Stomach (tissue), 8 donors: ENCODE measurements at regions not wholly inside any gene's neighbourhood (a gene's known extent, or its start where the extent isn't known, plus 50 kb on each side); places are given as distances from the start of the nearest gene placed in this dataset.
A peak's percentile ranks its signal among the peaks of the same experiment; 100 is the strongest.
"Not testable (repeated sequence)": the region's sequence is repeated elsewhere in the genome, so short reads cannot be mapped to it uniquely, and the experiment has no call there.

Experiments used
- DNase-seq, 2 donors: peaks; one replicate each; pipeline versions ENCODE4 v3.0.0 to v3.0.0-alpha.2; 2013 to 2019
- H3K27ac ChIP-seq, 5 donors: fragments of 200-600 bp in 4 of 5; sonication (generic) in 4 of 5; one replicate each; pipeline ENCODE4 v1.5.1; 2013 to 2019; ENCODE audit warnings: mild to moderate bottlenecking in 1 of 5, moderate library complexity in 1 of 5
- H3K27me3 ChIP-seq, 3 donors: fragments of 200-600 bp; sonication (generic); one replicate each; pipeline ENCODE4 v1.5.1; 2017 to 2019; ENCODE audit warnings: mixed run types in 1 of 3
- H3K36me3 ChIP-seq, 4 donors: fragments of 200-600 bp; sonication (generic); 1 replicate in 3 of 4; 2 replicates in 1 of 4; pipeline ENCODE4 v1.5.1; 2016 to 2019
- H3K4me1 ChIP-seq, 4 donors: fragments of 200-600 bp; sonication (generic); one replicate each; pipeline ENCODE4 v1.5.1; 2016 to 2019
- H3K4me3 ChIP-seq, 4 donors: fragments of 200-600 bp; sonication (generic) in 3 of 4; one replicate each; pipeline ENCODE4 v1.5.1; 2016 to 2019; ENCODE audit warnings: mild to moderate bottlenecking in 1 of 4
- H3K9me3 ChIP-seq, 4 donors: fragments of 200-600 bp; sonication (generic); one replicate each; pipeline ENCODE4 v1.5.1; 2016 to 2019
- CTCF ChIP-seq, 7 experiments: fragments of 450-650 bp in 4 of 7; fragments of 200-600 bp in 3 of 7; sonication (generic) in 3 of 7; IDR thresholded peaks; one replicate each; pipeline ENCODE4 v1.5.1; 2016 to 2019; ENCODE audit warnings: antibody characterized with exemption in 7 of 7, control low read depth in 2 of 7, mild to moderate bottlenecking in 1 of 7
- EP300 ChIP-seq: sonication (generic); formaldehyde crosslinking; IDR thresholded peaks from one replicate; pipeline ENCODE4 v1.6.1; 2017; ENCODE audit warnings: antibody characterized with exemption
- POLR2A ChIP-seq, 4 donors: fragments of 450-650 bp; IDR thresholded peaks; one replicate each; pipeline ENCODE4 v1.6.1; 2016; ENCODE audit warnings: antibody characterized with exemption in 4 of 4, control low read depth in 2 of 4, mild to moderate bottlenecking in 1 of 4, moderate library complexity in 1 of 4
- POLR2AphosphoS5 ChIP-seq, 3 donors: sonication (generic); formaldehyde crosslinking; IDR thresholded peaks; one replicate each; pipeline ENCODE4 v1.6.1; 2016; ENCODE audit warnings: antibody characterized with exemption in 3 of 3
- WGBS, 5 donors: extraction: QIAGEN DNeasy Blood & Tissue Kit in 3 of 5; methylation state at CpG; one replicate each; pipeline versions ENCODE4 v1.1.5 to v1.1.7; 2013 to 2018; 5-methylcytosine and 5-hydroxymethylcytosine counted together
- intact Hi-C: fragments of 100-400 bp; cut with DNase I; formaldehyde crosslinking; loops from one replicate; pipeline ENCODE4 v1.15.1; 2023; ENCODE audit warnings: low total_unique reads
- donor health status: healthy with polysubstance abuse.
- donor health status: Bipolar disorder and iron deficiency.
- donor health status: healthy.

- Histone ChIP-seq H3K4me1 (peaks cover 12 to 39% (median 23%) of the 10 kb centered on the region in 4 donors), H3K36me3 (no peaks in the 10 kb centered on the region), H3K4me3 (no peak overlapping the region), H3K27ac (peak overlapping the region in 4 of 5 donors; percentile 81 to 91 (median 90)), H3K9me3 (no peaks in the 10 kb centered on the region), H3K27me3 (no peaks in the 10 kb centered on the region)
- TF ChIP-seq EP300, result no peak
- no peak for TF ChIP-seq POLR2A (IDR thresholded peaks at IDR 0.05)
- no peak for TF ChIP-seq CTCF (IDR thresholded peaks at IDR 0.05)
- TF ChIP-seq POLR2AphosphoS5 (IDR thresholded peaks at IDR 0.05), result no peak
- 63 to 80% (median 75%) methylated on average over 3 of the region's 3 CpGs for WGBS, 5 donors
- peak in 1 of 2 donors; percentile 9 for DNase-seq
- intact Hi-C loops, result no loop called here
Observed at GRCh38 chr5:125485771-125486170, 739.3 kb upstream of the ZNF608 start.

GRCh38 chr5:125486634-125487033, 740.2 kb upstream of the ZNF608 start:
- Histone ChIP-seq H3K4me3 (no peak overlapping the region), H3K9me3 (no peaks in the 10 kb centered on the region), H3K4me1 (peaks cover 12 to 39% (median 23%) of the 10 kb centered on the region in 4 donors), H3K36me3 (no peaks in the 10 kb centered on the region), H3K27ac (peak overlapping the region in 2 of 5 donors; percentile 90 to 91), H3K27me3 (no peaks in the 10 kb centered on the region)
- TF ChIP-seq EP300 (no peak), CTCF (IDR thresholded peaks at IDR 0.05) (no peak), POLR2AphosphoS5 (IDR thresholded peaks at IDR 0.05) (no peak), POLR2A (IDR thresholded peaks at IDR 0.05) (no peak)
- intact Hi-C loops, result no loop called here
- WGBS, 5 donors, result 83 to 94% (median 89%) methylated on average over 2 of the region's 2 CpGs
- DNase-seq, result no peak

GRCh38 chr5:125487231-125487630, 740.8 kb upstream of the ZNF608 start:
- intact Hi-C loops, result no loop called here
- H3K27me3 ChIP-seq, result no peaks in the 10 kb centered on the region
- 75 to 82% (median 79%) methylated on average over 3 of the region's 3 CpGs for WGBS, 5 donors
- H3K4me1 ChIP-seq, result peaks cover 12 to 36% (median 23%) of the 10 kb centered on the region in 4 donors
- no peak overlapping the region for H3K4me3 ChIP-seq
- DNase-seq, result no peak
- H3K36me3 ChIP-seq, result no peaks in the 10 kb centered on the region
- TF ChIP-seq CTCF (IDR thresholded peaks at IDR 0.05), result no peak
- no peaks in the 10 kb centered on the region for H3K9me3 ChIP-seq
- no peak overlapping the region for H3K27ac ChIP-seq

- H3K4me3 ChIP-seq, H3K27ac ChIP-seq, H3K27me3 ChIP-seq, DNase-seq, H3K36me3 ChIP-seq, H3K9me3 ChIP-seq, intact Hi-C loops: not testable (repeated sequence)
- 89 to 94% (median 91%) methylated on average over 4 of the region's 4 CpGs for WGBS, 5 donors
- peaks cover 12 to 32% (median 23%) of the 10 kb centered on the region in 4 donors for H3K4me1 ChIP-seq
Observed at GRCh38 chr5:125487652-125488051, 741.2 kb upstream of the ZNF608 start.

GRCh38 chr5:125489146-125489545, 742.7 kb upstream of the ZNF608 start:
- Histone ChIP-seq H3K4me1 (peaks cover 8 to 26% (median 17%) of the 10 kb centered on the region in 4 donors), H3K27ac (no peak overlapping the region), H3K4me3 (no peak overlapping the region), H3K9me3 (no peaks in the 10 kb centered on the region), H3K27me3 (no peaks in the 10 kb centered on the region), H3K36me3 (no peaks in the 10 kb centered on the region)
- 94 to 98% (median 95%) methylated on average over 2 of the region's 2 CpGs for WGBS, 5 donors
- DNase-seq, result no peak
- TF ChIP-seq POLR2A (IDR thresholded peaks at IDR 0.05) (no peak), EP300 (no peak), CTCF (IDR thresholded peaks at IDR 0.05) (no peak), POLR2AphosphoS5 (IDR thresholded peaks at IDR 0.05) (no peak)
- intact Hi-C loops, result no loop called here
